ENCODE measurements at regions not wholly inside any gene's neighbourhood (a gene's known extent, or its start where the extent isn't known, plus 50 kb on each side); places are given as distances from the start of the nearest gene placed in this dataset.

DNA sequence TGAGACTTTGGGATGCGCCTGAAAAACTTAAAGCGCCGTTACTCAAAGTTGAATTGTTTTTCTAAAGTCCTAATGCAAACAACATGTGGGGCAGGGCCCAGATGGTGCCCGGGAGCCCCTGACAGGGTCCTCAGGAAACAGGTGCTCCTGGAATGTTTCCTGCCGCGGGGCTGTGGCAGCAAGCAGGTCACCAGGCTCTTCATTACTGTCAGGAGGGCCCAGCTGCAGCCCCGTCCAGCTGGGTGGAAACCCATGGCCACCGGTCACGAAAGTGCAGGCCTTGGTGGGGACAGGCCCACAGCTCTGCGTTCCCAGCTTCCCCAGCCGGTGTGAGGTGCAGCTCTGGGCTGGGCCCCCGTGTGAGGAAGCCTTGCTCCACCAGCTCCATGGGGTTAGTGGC lies 63.9 kb upstream of the GATA2 start:
- TF ChIP-seq POLR2AphosphoS5 (IDR thresholded peaks at IDR 0.05; ENCODE audit: low read depth) (no peak), SPI1 (IDR thresholded peaks at IDR 0.05; ENCODE audit: borderline replicate concordance, low read depth) (no peak)
- TF ChIP-seq, protein P1, sequence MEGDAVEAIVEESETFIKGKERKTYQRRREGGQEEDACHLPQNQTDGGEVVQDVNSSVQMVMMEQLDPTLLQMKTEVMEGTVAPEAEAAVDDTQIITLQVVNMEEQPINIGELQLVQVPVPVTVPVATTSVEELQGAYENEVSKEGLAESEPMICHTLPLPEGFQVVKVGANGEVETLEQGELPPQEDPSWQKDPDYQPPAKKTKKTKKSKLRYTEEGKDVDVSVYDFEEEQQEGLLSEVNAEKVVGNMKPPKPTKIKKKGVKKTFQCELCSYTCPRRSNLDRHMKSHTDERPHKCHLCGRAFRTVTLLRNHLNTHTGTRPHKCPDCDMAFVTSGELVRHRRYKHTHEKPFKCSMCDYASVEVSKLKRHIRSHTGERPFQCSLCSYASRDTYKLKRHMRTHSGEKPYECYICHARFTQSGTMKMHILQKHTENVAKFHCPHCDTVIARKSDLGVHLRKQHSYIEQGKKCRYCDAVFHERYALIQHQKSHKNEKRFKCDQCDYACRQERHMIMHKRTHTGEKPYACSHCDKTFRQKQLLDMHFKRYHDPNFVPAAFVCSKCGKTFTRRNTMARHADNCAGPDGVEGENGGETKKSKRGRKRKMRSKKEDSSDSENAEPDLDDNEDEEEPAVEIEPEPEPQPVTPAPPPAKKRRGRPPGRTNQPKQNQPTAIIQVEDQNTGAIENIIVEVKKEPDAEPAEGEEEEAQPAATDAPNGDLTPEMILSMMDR (IDR thresholded peaks at IDR 0.05; ENCODE audit: insufficient read depth, low read length) = no peak
- TF ChIP-seq, protein P2, sequence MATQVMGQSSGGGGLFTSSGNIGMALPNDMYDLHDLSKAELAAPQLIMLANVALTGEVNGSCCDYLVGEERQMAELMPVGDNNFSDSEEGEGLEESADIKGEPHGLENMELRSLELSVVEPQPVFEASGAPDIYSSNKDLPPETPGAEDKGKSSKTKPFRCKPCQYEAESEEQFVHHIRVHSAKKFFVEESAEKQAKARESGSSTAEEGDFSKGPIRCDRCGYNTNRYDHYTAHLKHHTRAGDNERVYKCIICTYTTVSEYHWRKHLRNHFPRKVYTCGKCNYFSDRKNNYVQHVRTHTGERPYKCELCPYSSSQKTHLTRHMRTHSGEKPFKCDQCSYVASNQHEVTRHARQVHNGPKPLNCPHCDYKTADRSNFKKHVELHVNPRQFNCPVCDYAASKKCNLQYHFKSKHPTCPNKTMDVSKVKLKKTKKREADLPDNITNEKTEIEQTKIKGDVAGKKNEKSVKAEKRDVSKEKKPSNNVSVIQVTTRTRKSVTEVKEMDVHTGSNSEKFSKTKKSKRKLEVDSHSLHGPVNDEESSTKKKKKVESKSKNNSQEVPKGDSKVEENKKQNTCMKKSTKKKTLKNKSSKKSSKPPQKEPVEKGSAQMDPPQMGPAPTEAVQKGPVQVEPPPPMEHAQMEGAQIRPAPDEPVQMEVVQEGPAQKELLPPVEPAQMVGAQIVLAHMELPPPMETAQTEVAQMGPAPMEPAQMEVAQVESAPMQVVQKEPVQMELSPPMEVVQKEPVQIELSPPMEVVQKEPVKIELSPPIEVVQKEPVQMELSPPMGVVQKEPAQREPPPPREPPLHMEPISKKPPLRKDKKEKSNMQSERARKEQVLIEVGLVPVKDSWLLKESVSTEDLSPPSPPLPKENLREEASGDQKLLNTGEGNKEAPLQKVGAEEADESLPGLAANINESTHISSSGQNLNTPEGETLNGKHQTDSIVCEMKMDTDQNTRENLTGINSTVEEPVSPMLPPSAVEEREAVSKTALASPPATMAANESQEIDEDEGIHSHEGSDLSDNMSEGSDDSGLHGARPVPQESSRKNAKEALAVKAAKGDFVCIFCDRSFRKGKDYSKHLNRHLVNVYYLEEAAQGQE (IDR thresholded peaks at IDR 0.05; ENCODE audit: insufficient replicate concordance, low read depth) = no peak

Data from HL-60 (cell line).